Progenitor cell of endocrine pancreas (in vitro differentiated cells): ENCODE measurements at regions not wholly inside any gene's neighbourhood (a gene's known extent, or its start where the extent isn't known, plus 50 kb on each side); places are given as distances from the start of the nearest gene placed in this dataset.
"Not testable (repeated sequence)": the region's sequence is repeated elsewhere in the genome, so short reads cannot be mapped to it uniquely, and the experiment has no call there.

ENCODE experiments used
- DNase-seq: peaks from one replicate; pipeline ENCODE4 v3.0.0; 2021; ENCODE audit warnings: low spot score; ENCODE audit not compliant: unreplicated experiment
- H3K27ac Mint-ChIP-seq: 2 replicates; pipeline ENCODE4 v1.8.0; 2021; ENCODE audit warnings: mild to moderate bottlenecking, moderate library complexity, mixed read lengths
- H3K27me3 Mint-ChIP-seq: 2 replicates; pipeline ENCODE4 v1.8.0; 2021; ENCODE audit warnings: mixed read lengths
- H3K36me3 Mint-ChIP-seq: 2 replicates; pipeline ENCODE4 v1.8.0; 2022; ENCODE audit warnings: mixed read lengths; ENCODE audit not compliant: insufficient read depth
- H3K4me1 Mint-ChIP-seq: 2 replicates; pipeline ENCODE4 v1.8.0; 2021; ENCODE audit warnings: low read depth, mixed read lengths
- H3K4me3 Mint-ChIP-seq: 2 replicates; pipeline ENCODE4 v1.8.0; 2021; ENCODE audit warnings: low read depth, mild to moderate bottlenecking, moderate library complexity, mixed read lengths
- H3K9me3 Mint-ChIP-seq: 2 replicates; pipeline ENCODE4 v1.8.0; 2021; ENCODE audit warnings: low read depth, mixed read lengths
- TF ChIP-seq, protein P1 (sequence below): fragments of 200-600 bp; sonication (generic); IDR thresholded peaks from one replicate; pipeline ENCODE4 v1.5.0; 2021; ENCODE audit warnings: antibody characterized with exemption, mild to moderate bottlenecking; ENCODE audit not compliant: unreplicated experiment

DNA sequence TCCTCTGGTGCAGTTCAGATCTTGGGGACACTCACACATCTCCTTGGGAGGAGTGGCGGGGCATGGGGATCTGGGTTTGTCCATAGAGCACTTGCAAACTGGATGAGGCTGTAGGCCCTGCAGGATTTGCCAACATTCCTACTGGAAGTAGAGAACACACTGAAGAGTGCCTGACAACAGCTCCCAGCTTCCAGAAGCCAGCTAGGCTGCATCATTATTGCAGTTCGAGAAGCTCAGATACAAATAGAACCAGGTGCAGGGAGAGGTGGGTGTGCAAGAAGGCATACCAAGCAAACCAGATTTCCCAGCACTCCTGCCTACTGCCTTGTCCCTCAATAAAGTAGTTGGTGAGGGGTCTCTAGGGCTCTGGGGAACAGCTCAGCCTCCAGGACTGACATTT lies 52.5 kb downstream of the RHOB start:
- TF ChIP-seq, protein P1, sequence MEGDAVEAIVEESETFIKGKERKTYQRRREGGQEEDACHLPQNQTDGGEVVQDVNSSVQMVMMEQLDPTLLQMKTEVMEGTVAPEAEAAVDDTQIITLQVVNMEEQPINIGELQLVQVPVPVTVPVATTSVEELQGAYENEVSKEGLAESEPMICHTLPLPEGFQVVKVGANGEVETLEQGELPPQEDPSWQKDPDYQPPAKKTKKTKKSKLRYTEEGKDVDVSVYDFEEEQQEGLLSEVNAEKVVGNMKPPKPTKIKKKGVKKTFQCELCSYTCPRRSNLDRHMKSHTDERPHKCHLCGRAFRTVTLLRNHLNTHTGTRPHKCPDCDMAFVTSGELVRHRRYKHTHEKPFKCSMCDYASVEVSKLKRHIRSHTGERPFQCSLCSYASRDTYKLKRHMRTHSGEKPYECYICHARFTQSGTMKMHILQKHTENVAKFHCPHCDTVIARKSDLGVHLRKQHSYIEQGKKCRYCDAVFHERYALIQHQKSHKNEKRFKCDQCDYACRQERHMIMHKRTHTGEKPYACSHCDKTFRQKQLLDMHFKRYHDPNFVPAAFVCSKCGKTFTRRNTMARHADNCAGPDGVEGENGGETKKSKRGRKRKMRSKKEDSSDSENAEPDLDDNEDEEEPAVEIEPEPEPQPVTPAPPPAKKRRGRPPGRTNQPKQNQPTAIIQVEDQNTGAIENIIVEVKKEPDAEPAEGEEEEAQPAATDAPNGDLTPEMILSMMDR = no peak
- H3K27me3 Mint-ChIP-seq = peaks cover 20% of the 10 kb centered on the region
- H3K4me1 Mint-ChIP-seq = no peaks in the 10 kb centered on the region
- no peaks in the 10 kb centered on the region for H3K36me3 Mint-ChIP-seq
- H3K27ac Mint-ChIP-seq = no peak overlapping the region
- DNase-seq = no peak
- H3K4me3 Mint-ChIP-seq = no peak overlapping the region
- no peaks in the 10 kb centered on the region for H3K9me3 Mint-ChIP-seq

DNA sequence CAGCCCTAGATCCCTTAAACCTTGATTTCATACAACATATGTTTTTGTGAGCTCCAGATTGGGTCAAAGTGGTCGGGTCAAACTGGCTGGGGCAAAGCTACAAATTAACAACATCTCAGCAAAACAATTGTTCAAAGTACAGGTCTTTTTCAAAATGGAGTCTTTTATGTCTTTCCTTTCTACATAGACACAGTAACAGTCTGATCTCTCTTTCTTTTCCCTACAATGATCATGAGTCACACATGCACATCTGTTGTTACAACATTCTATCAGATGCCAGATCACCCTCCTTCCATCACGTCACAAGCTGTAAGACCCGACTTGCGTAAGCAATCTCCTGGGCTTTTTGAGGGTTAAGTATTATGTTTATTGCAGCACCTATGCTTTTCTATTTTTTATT lies 55.1 kb downstream of the RHOB start:
- TF ChIP-seq, protein P1 = no peak
- peaks cover 19% of the 10 kb centered on the region for H3K27me3 Mint-ChIP-seq

DNA sequence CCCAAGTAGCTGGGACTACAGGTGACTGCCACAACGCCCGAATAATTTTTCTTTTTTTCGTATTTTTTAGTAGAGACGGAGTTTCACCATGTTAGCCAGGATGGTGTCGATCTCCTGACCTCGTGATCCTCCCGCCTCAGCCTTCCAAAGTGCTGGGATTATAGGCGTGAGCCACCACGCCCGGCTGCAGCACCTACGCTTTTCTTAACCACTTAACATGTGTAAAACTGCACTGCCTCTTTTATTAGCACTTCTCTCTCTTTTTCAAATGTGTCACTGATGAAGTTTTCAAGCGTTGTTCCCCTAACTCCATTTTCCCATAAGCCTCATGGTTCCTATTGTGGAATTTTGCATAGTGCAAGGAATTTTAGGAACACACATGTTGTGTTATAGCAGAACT lies 55.6 kb downstream of the RHOB start:
- not testable (repeated sequence) for H3K9me3 Mint-ChIP-seq, H3K4me1 Mint-ChIP-seq, DNase-seq, H3K27ac Mint-ChIP-seq, H3K36me3 Mint-ChIP-seq, H3K4me3 Mint-ChIP-seq
- H3K27me3 Mint-ChIP-seq = peaks cover 16% of the 10 kb centered on the region

More for the DNA sequence above, 55.1 kb downstream of the RHOB start:
- Mint-ChIP-seq H3K27ac (no peak overlapping the region), H3K4me1 (no peaks in the 10 kb centered on the region), H3K36me3 (no peaks in the 10 kb centered on the region), H3K4me3 (no peak overlapping the region), H3K9me3 (no peaks in the 10 kb centered on the region)
- DNase-seq = no peak

DNA sequence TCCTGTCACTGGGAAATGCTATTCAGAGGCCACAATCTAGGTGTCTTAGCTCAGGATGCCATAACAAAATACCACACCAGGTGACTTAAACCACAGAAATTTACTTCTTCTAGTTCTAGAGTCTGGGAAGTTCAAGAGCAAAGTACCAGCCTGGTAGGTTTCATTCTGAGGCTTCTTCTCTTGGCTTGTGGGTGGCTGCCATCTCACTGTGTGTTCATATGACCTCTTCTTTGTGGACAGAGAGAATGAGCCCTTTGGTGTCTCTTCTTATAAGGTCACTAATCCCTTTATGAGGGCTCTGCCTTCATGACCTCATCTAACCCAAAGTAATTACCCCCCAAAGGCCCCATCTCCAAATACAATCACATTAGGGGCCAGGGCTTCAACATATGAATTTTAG lies 57.3 kb downstream of the RHOB start:
- TF ChIP-seq, protein P1 = no peak
- Mint-ChIP-seq H3K9me3 (no peaks in the 10 kb centered on the region), H3K27me3 (peaks cover 13% of the 10 kb centered on the region), H3K4me1 (no peaks in the 10 kb centered on the region), H3K4me3 (no peak overlapping the region), H3K27ac (no peak overlapping the region), H3K36me3 (no peaks in the 10 kb centered on the region)
- DNase-seq = no peak

DNA sequence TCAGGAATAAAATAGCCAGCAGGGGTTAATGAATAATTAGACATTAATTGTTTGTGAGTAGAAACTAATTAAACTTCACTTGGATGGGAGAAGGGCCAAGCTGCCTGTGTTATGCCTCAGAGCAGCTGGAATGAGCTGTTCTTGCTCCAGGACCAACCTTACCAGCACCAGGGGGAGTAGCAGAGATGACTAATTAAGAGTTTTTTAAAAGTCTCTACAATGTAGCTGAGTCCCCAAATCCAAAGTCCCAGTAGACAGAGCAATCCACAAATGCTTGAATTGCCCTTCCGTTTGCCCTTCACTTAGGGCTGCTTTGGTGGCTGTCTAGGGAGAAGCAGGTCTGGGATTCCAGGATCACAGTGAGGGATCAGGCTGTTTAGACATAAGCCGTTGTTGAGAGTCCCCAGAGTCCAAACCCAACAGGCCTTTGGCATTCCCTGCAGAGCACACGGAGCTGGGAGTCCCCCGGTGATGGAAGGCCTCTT lies 59.4 kb downstream of the RHOB start:
- Mint-ChIP-seq H3K4me3 (no peak overlapping the region), H3K9me3 (no peaks in the 10 kb centered on the region), H3K4me1 (no peaks in the 10 kb centered on the region), H3K27ac (no peak overlapping the region), H3K36me3 (no peaks in the 10 kb centered on the region), H3K27me3 (peaks cover 7% of the 10 kb centered on the region)
- no peak for DNase-seq
- TF ChIP-seq, protein P1 = no peak

DNA sequence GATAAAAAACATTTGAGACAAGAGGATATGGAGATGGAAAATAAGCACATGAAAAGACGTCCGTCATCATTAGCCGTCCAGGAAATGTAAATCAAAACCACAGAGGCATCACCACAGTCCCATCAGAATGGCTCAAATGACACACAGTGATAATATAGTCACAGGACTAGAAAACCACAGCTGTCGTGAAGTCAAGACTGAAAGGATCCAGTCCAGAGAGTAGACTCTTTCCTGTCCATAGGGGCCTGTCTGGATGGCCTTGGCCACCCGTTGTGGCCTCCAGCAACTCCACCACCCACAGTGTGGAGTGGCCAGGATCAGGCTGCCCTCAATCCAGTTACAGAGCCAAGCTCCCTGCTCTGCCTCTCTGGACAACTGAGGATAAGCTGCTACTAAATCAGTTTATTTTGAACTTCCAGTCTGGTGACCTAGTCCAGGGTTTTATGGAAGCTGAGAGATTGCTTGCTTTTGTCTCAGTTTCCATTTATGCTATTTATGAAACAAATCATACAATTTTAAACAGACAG lies 60.4 kb downstream of the RHOB start:
- no peak for DNase-seq
- Mint-ChIP-seq H3K27ac (peak overlapping the region; percentile 33), H3K4me1 (no peaks in the 10 kb centered on the region), H3K27me3 (peaks cover 3% of the 10 kb centered on the region), H3K36me3 (no peaks in the 10 kb centered on the region), H3K9me3 (no peaks in the 10 kb centered on the region), H3K4me3 (no peak overlapping the region)
- TF ChIP-seq, protein P1 = no peak
